ENCODE measurements at regions not wholly inside any gene's neighbourhood (a gene's known extent, or its start where the extent isn't known, plus 50 kb on each side); places are given as distances from the start of the nearest gene placed in this dataset.

- TF ChIP-seq CTCF (IDR thresholded peaks at IDR 0.05) (no peak), POLR2A (IDR thresholded peaks at IDR 0.05) (no peak)
Measured at GRCh38 chr18:64199581-64199980, 50.7 kb upstream of the LINC00305 start.
